DND-41 (cell line): ENCODE measurements at regions not wholly inside any gene's neighbourhood (a gene's known extent, or its start where the extent isn't known, plus 50 kb on each side); places are given as distances from the start of the nearest gene placed in this dataset.

Source experiments
- ATAC-seq: fragments of 200-7000 bp; cut with Tn5 transposase; 3 replicates; pipeline ENCODE4 v1.9.1; 2021; ENCODE audit warnings: low read depth; ENCODE audit not compliant: insufficient read depth
- DNase-seq: peaks from one replicate; pipeline ENCODE4 v3.0.0-alpha.2; 2020
- H2AFZ ChIP-seq: 2 replicates; pipeline ENCODE4 v1.6.0; 2012; ENCODE audit warnings: low read depth, low read length
- H3K27ac ChIP-seq: 2 replicates; pipeline ENCODE4 v1.5.1; 2012; ENCODE audit warnings: low read length, inconsistent platforms
- H3K27me3 ChIP-seq: fragments of 200-600 bp; sonication (generic); 2 replicates; pipeline ENCODE4 v1.6.0; 2012; ENCODE audit warnings: low read length, mild to moderate bottlenecking, inconsistent platforms; ENCODE audit not compliant: insufficient read depth, poor library complexity
- H3K36me3 ChIP-seq: 2 replicates; pipeline ENCODE4 v1.5.1; 2012; ENCODE audit warnings: low read length, inconsistent platforms; ENCODE audit not compliant: insufficient read depth
- H3K4me1 ChIP-seq: 2 replicates; pipeline ENCODE4 v1.5.1; 2012; ENCODE audit warnings: mild to moderate bottlenecking, low read length; ENCODE audit not compliant: insufficient read depth
- H3K4me2 ChIP-seq: 2 replicates; pipeline ENCODE4 v1.6.0; 2012; ENCODE audit warnings: mild to moderate bottlenecking, moderate library complexity, low read length, inconsistent platforms; ENCODE audit not compliant: insufficient read depth
- H3K4me3 ChIP-seq, 2 experiments: fragments of 200-600 bp in 1 of 2; shearing (Covaris generic) in 1 of 2; 2 replicates each; pipeline ENCODE4 v1.5.1; 2012 to 2016; ENCODE audit warnings: inconsistent platforms in 2 of 2, low read length in 2 of 2, mild to moderate bottlenecking in 2 of 2, low read depth in 1 of 2, moderate library complexity in 1 of 2
- H3K79me2 ChIP-seq: 2 replicates; pipeline ENCODE4 v1.6.0; 2012; ENCODE audit warnings: low read length, inconsistent platforms; ENCODE audit not compliant: insufficient read depth
- H3K9ac ChIP-seq: 2 replicates; pipeline ENCODE4 v1.6.0; 2012; ENCODE audit warnings: low read depth, mild to moderate bottlenecking, inconsistent platforms, low read length, moderate library complexity
- H3K9me3 ChIP-seq: 2 replicates; pipeline ENCODE4 v1.5.1; 2012; ENCODE audit warnings: low read length, moderate library complexity, mild to moderate bottlenecking, inconsistent platforms; ENCODE audit not compliant: insufficient read depth, severe bottlenecking
- H4K20me1 ChIP-seq: 2 replicates; pipeline ENCODE4 v1.6.0; 2012; ENCODE audit warnings: low read length; ENCODE audit not compliant: insufficient read depth
- CTCF ChIP-seq: IDR thresholded peaks from 2 replicates; pipeline ENCODE4 v1.5.1; 2012; ENCODE audit warnings: borderline replicate concordance, low read length, moderate library complexity, mild to moderate bottlenecking; ENCODE audit not compliant: poor library complexity, severe bottlenecking; ENCODE audit errors: extremely low read depth
- EZH2 ChIP-seq: IDR thresholded peaks from 3 replicates; pipeline ENCODE4 v1.6.1; 2012; ENCODE audit warnings: borderline replicate concordance, low read depth, mild to moderate bottlenecking, moderate library complexity, low read length, inconsistent platforms; ENCODE audit not compliant: severe bottlenecking

GRCh38 chr5:117201001-117201400, 626.4 kb upstream of the SEMA6A start:
- Histone ChIP-seq H2AFZ (no peak overlapping the region), H3K27ac (no peak overlapping the region), H3K4me1 (no peaks in the 10 kb centered on the region), H3K4me3 (no peak overlapping the region), H3K27me3 (no peaks in the 10 kb centered on the region), H3K79me2 (no peaks in the 10 kb centered on the region), H4K20me1 (no peaks in the 10 kb centered on the region), H3K4me2 (no peak overlapping the region), H3K9me3 (no peaks in the 10 kb centered on the region), H3K9ac (no peak overlapping the region), H3K36me3 (no peaks in the 10 kb centered on the region)
- DNase-seq (no peak), ATAC-seq (no peak)
- TF ChIP-seq EZH2: no peak
- TF ChIP-seq CTCF: no peak

GRCh38 chr5:117195076-117195475, 620.5 kb upstream of the SEMA6A start:
- ATAC-seq: no peak
- TF ChIP-seq EZH2 (no peak), CTCF (no peak)
- no peaks in the 10 kb centered on the region for H3K4me1 ChIP-seq

GRCh38 chr5:117191251-117191650, 616.6 kb upstream of the SEMA6A start:
- H3K4me2 ChIP-seq: no peak overlapping the region
- no peak overlapping the region for H3K9ac ChIP-seq
- H3K4me3 ChIP-seq: no peak overlapping the region
- no peak overlapping the region for H3K27ac ChIP-seq
- no peaks in the 10 kb centered on the region for H3K27me3 ChIP-seq
- no peaks in the 10 kb centered on the region for H3K79me2 ChIP-seq
- no peaks in the 10 kb centered on the region for H3K36me3 ChIP-seq
- no peak for TF ChIP-seq CTCF
- no peak for TF ChIP-seq EZH2
- H4K20me1 ChIP-seq: no peaks in the 10 kb centered on the region
- no peak overlapping the region for H2AFZ ChIP-seq
- H3K9me3 ChIP-seq: no peaks in the 10 kb centered on the region
- H3K4me1 ChIP-seq: no peaks in the 10 kb centered on the region
- ATAC-seq: no peak
- DNase-seq: no peak

More at GRCh38 chr5:117195076-117195475, 620.5 kb upstream of the SEMA6A start:
- H3K79me2 ChIP-seq: no peaks in the 10 kb centered on the region
- no peak for DNase-seq
- H3K36me3 ChIP-seq: no peaks in the 10 kb centered on the region
- no peak overlapping the region for H3K27ac ChIP-seq
- no peak overlapping the region for H3K4me3 ChIP-seq
- H3K9me3 ChIP-seq: no peaks in the 10 kb centered on the region
- no peak overlapping the region for H3K4me2 ChIP-seq
- H3K27me3 ChIP-seq: no peaks in the 10 kb centered on the region
- H2AFZ ChIP-seq: no peak overlapping the region
- H4K20me1 ChIP-seq: no peaks in the 10 kb centered on the region
- H3K9ac ChIP-seq: no peak overlapping the region

- no peak overlapping the region for H2AFZ ChIP-seq
- H3K9me3 ChIP-seq: no peaks in the 10 kb centered on the region
- TF ChIP-seq CTCF (no peak), EZH2 (no peak)
- no peak overlapping the region for H3K9ac ChIP-seq
- no peaks in the 10 kb centered on the region for H4K20me1 ChIP-seq
- DNase-seq (no peak), ATAC-seq (no peak)
- H3K4me3 ChIP-seq: no peak overlapping the region
- H3K4me2 ChIP-seq: no peak overlapping the region
- H3K79me2 ChIP-seq: no peaks in the 10 kb centered on the region
- H3K27ac ChIP-seq: no peak overlapping the region
- no peaks in the 10 kb centered on the region for H3K27me3 ChIP-seq
- H3K4me1 ChIP-seq: no peaks in the 10 kb centered on the region
- no peaks in the 10 kb centered on the region for H3K36me3 ChIP-seq
Measured at GRCh38 chr5:117189784-117190183, 615.2 kb upstream of the SEMA6A start.
